ENCODE measurements at regions not wholly inside any gene's neighbourhood (a gene's known extent, or its start where the extent isn't known, plus 50 kb on each side); places are given as distances from the start of the nearest gene placed in this dataset.

GRCh38 chr5:112614285-112614684 lies 123.4 kb upstream of the APC start:
- H3K9me2 ChIP-seq (replicated peaks; ENCODE audit: insufficient read depth): no peaks in the 10 kb centered on the region
- H2AFZ ChIP-seq: no peak overlapping the region
- H3K27me3 ChIP-seq: no peaks in the 10 kb centered on the region
- H3K79me2 ChIP-seq: no peaks in the 10 kb centered on the region
- no peaks in the 10 kb centered on the region for H3K4me1 ChIP-seq (ENCODE audit: insufficient read depth)
- TF ChIP-seq EZH2phosphoT487 (IDR thresholded peaks at IDR 0.05; ENCODE audit: low read depth, severe bottlenecking, unreplicated experiment) (no peak), EZH2 (IDR thresholded peaks at IDR 0.05; ENCODE audit: borderline replicate concordance) (no peak)
- 97% methylated on average over 4 of the region's 4 CpGs for WGBS (ENCODE audit: low lambda C conversion rate, missing lambda C conversion rate)
- H3K36me3 ChIP-seq (replicated peaks; ENCODE audit: insufficient read depth, low read depth): no peaks in the 10 kb centered on the region
- no peak overlapping the region for H3K4me3 ChIP-seq
- H4K20me1 ChIP-seq (ENCODE audit: insufficient read depth, poor library complexity, severe bottlenecking): no peaks in the 10 kb centered on the region
- no peak for DNase-seq (ENCODE audit: low spot score)
- H3K9me3 ChIP-seq (ENCODE audit: low read depth): no peaks in the 10 kb centered on the region
- H3K4me2 ChIP-seq: no peak overlapping the region
- no peak overlapping the region for H3K27ac ChIP-seq

GRCh38 chr5:112614986-112615385 lies 122.7 kb upstream of the APC start:
- Histone ChIP-seq H3K27me3 (no peaks in the 10 kb centered on the region), H3K9me3 (ENCODE audit: low read depth) (no peaks in the 10 kb centered on the region), H3K4me2 (no peak overlapping the region), H3K27ac (no peak overlapping the region), H3K4me1 (ENCODE audit: insufficient read depth) (no peaks in the 10 kb centered on the region), H3K36me3 (replicated peaks; ENCODE audit: insufficient read depth, low read depth) (no peaks in the 10 kb centered on the region), H4K20me1 (ENCODE audit: insufficient read depth, poor library complexity, severe bottlenecking) (no peaks in the 10 kb centered on the region), H2AFZ (no peak overlapping the region), H3K9me2 (replicated peaks; ENCODE audit: insufficient read depth) (no peaks in the 10 kb centered on the region), H3K79me2 (no peaks in the 10 kb centered on the region), H3K4me3 (no peak overlapping the region)
- DNase-seq (ENCODE audit: low spot score): no peak
- TF ChIP-seq EZH2phosphoT487 (IDR thresholded peaks at IDR 0.05; ENCODE audit: low read depth, severe bottlenecking, unreplicated experiment): no peak
- no peak for TF ChIP-seq EZH2 (IDR thresholded peaks at IDR 0.05; ENCODE audit: borderline replicate concordance)
- no peak for TF ChIP-seq CTCF (IDR thresholded peaks at IDR 0.05; ENCODE audit: poor library complexity)
- 79% methylated on average over 1 of the region's 1 CpG for WGBS (ENCODE audit: low lambda C conversion rate, missing lambda C conversion rate)

GRCh38 chr5:112616812-112617547 lies 120.7 kb upstream of the APC start:
- no peak for DNase-seq (ENCODE audit: low spot score)
- no peak overlapping the region for H3K27ac ChIP-seq
- H3K4me3 ChIP-seq: no peak overlapping the region
- no peaks in the 10 kb centered on the region for H3K27me3 ChIP-seq
- TF ChIP-seq CTCF (IDR thresholded peaks at IDR 0.05; ENCODE audit: poor library complexity) (no peak), EZH2 (IDR thresholded peaks at IDR 0.05; ENCODE audit: borderline replicate concordance) (no peak), EZH2phosphoT487 (IDR thresholded peaks at IDR 0.05; ENCODE audit: low read depth, severe bottlenecking, unreplicated experiment) (no peak)
- H3K4me1 ChIP-seq (ENCODE audit: insufficient read depth): no peaks in the 10 kb centered on the region
- no peak overlapping the region for H3K4me2 ChIP-seq
- H3K36me3 ChIP-seq (replicated peaks; ENCODE audit: insufficient read depth, low read depth): no peaks in the 10 kb centered on the region
- 89% methylated on average over 8 of the region's 8 CpGs for WGBS (ENCODE audit: low lambda C conversion rate, missing lambda C conversion rate)
- H3K9me3 ChIP-seq (ENCODE audit: low read depth): no peaks in the 10 kb centered on the region
- H3K79me2 ChIP-seq: no peaks in the 10 kb centered on the region
- H3K9me2 ChIP-seq (replicated peaks; ENCODE audit: insufficient read depth): no peaks in the 10 kb centered on the region
- no peaks in the 10 kb centered on the region for H4K20me1 ChIP-seq (ENCODE audit: insufficient read depth, poor library complexity, severe bottlenecking)
- H2AFZ ChIP-seq: no peak overlapping the region

GRCh38 chr5:112625246-112625645 lies 112.4 kb upstream of the APC start:
- H3K9me2 ChIP-seq (replicated peaks; ENCODE audit: insufficient read depth): no peaks in the 10 kb centered on the region
- DNase-seq (ENCODE audit: low spot score): no peak
- TF ChIP-seq EZH2phosphoT487 (IDR thresholded peaks at IDR 0.05; ENCODE audit: low read depth, severe bottlenecking, unreplicated experiment): no peak
- H3K79me2 ChIP-seq: no peaks in the 10 kb centered on the region
- no peak overlapping the region for H3K4me3 ChIP-seq
- peaks cover 5% of the 10 kb centered on the region for H3K4me1 ChIP-seq (ENCODE audit: insufficient read depth)
- no peaks in the 10 kb centered on the region for H4K20me1 ChIP-seq (ENCODE audit: insufficient read depth, poor library complexity, severe bottlenecking)
- H3K27me3 ChIP-seq: no peaks in the 10 kb centered on the region
- H2AFZ ChIP-seq: no peak overlapping the region
- no peaks in the 10 kb centered on the region for H3K36me3 ChIP-seq (replicated peaks; ENCODE audit: insufficient read depth, low read depth)
- no peak overlapping the region for H3K27ac ChIP-seq
- no peaks in the 10 kb centered on the region for H3K9me3 ChIP-seq (ENCODE audit: low read depth)
- WGBS (ENCODE audit: low lambda C conversion rate, missing lambda C conversion rate): 71% methylated on average over 3 of the region's 3 CpGs
- H3K4me2 ChIP-seq: no peak overlapping the region
